Subcutaneous abdominal adipose tissue (tissue), 5 donors: ENCODE measurements at regions not wholly inside any gene's neighbourhood (a gene's known extent, or its start where the extent isn't known, plus 50 kb on each side); places are given as distances from the start of the nearest gene placed in this dataset.

ENCODE experiments used
- H3K27ac ChIP-seq: one replicate; pipeline ENCODE4 v1.7.0; 2013; ENCODE audit warnings: low read depth, mild to moderate bottlenecking, inconsistent platforms, low read length, moderate library complexity
- H3K27me3 ChIP-seq, 5 donors: one replicate each; pipeline ENCODE4 v1.7.0; 2013; ENCODE audit warnings: low read length in 5 of 5, inconsistent platforms in 1 of 5; ENCODE audit not compliant: control insufficient read depth in 5 of 5, insufficient read depth in 4 of 5
- H3K36me3 ChIP-seq, 5 donors: one replicate each; pipeline ENCODE4 v1.7.0; 2013; ENCODE audit warnings: low read length in 5 of 5; ENCODE audit not compliant: control insufficient read depth in 5 of 5, insufficient read depth in 5 of 5
- H3K4me1 ChIP-seq, 5 donors: one replicate each; pipeline ENCODE4 v1.7.0; 2013; ENCODE audit warnings: low read length in 5 of 5, mild to moderate bottlenecking in 3 of 5, moderate library complexity in 1 of 5; ENCODE audit not compliant: control insufficient read depth in 5 of 5, insufficient read depth in 5 of 5
- H3K4me3 ChIP-seq, 5 donors: one replicate each; pipeline ENCODE4 v1.7.0; 2013; ENCODE audit warnings: low read length in 5 of 5, low read depth in 1 of 5
- H3K9ac ChIP-seq, 5 donors: one replicate each; pipeline ENCODE4 v1.7.0; 2013; ENCODE audit warnings: low read length in 5 of 5, mild to moderate bottlenecking in 4 of 5, moderate library complexity in 3 of 5
- H3K9me3 ChIP-seq, 5 donors: one replicate each; pipeline ENCODE4 v1.7.0; 2013; ENCODE audit warnings: low read length in 5 of 5; ENCODE audit not compliant: control insufficient read depth in 5 of 5
- donor health status: healthy.
- donor health status: healthy.
- donor health status: healthy.
- donor health status: healthy.
- donor health status: healthy.

DNA sequence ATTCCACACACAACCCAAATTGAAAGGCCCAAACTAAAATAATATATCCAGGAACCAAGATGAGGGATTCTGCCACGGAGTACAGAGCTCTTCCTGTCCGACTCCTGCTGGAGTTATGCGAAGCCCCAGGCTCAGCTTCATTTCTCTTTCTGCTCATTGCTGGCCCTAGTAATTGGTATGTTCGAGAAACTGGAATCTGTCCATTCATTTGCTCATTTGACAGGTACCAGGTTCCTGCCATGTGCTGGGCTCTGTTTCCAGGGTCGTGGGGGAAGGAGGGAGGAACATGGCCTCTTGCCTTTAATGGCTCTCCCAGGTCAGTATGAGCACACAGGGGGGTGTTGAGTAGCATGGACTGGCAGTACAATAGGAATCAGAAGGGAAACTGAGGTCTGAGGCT lies 179.2 kb upstream of the SHH start:
- no peak overlapping the region for H3K27ac ChIP-seq
- peaks cover 0 to 8% (median 3%) of the 10 kb centered on the region in 5 donors for H3K27me3 ChIP-seq
- no peak overlapping the region for H3K4me3 ChIP-seq
- no peak overlapping the region for H3K9ac ChIP-seq
- H3K9me3 ChIP-seq = peaks cover 0 to 4% (median 0%) of the 10 kb centered on the region in 5 donors
- no peaks in the 10 kb centered on the region for H3K36me3 ChIP-seq
- H3K4me1 ChIP-seq = no peaks in the 10 kb centered on the region

DNA sequence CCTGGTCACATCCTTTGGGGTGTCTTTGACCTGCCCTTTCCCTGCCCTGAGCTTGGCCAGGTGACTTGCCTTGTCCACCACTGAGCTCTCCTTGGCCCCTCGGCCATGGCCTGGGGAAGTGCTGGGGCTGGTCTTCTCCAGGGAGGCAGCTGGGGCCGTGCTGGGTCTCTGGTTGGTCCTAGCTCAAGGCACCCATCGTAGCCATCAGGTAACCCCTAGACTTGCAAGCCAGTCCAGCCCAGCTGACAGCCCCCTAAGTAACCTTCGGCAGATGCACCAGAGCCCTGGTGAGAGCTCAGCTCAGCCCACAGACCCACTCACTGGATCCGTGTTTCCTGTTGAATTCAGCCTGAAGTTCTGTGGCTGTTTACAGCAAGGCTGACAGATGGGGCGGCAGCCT lies 176.2 kb upstream of the SHH start:
- Histone ChIP-seq H3K27ac (no peak overlapping the region), H3K4me1 (no peaks in the 10 kb centered on the region), H3K9ac (no peak overlapping the region), H3K4me3 (no peak overlapping the region), H3K9me3 (peaks cover 0 to 4% (median 0%) of the 10 kb centered on the region in 5 donors), H3K36me3 (no peaks in the 10 kb centered on the region), H3K27me3 (peaks cover 5 to 16% (median 11%) of the 10 kb centered on the region in 5 donors)

DNA sequence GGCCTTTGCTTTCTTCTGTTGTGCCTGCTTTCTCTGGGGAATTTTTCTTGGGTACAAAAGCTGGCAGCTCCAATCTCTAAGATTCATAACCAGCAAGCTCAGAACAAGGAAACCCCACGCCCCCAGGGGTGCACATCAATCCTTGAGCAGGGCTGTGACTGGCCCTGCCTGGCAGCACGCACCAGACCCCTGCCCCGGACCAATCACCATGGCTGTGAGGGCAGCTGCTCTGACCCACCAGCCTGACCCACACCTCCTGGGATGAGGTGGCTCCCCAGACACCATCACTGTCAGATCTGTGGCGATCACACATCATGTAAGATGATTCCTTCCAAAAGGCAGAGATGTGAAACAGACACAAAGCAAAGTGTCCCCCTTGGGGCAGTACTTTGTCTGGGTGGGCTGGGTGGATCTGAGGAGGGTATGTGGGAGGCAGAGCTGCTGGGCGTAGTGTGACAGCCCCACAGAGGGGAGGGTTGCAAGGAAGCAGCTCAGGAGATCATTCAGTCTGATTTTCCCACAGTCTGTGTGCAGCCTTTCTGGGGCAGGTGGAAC lies 175.5 kb upstream of the SHH start:
- no peak overlapping the region for H3K4me3 ChIP-seq

DNA sequence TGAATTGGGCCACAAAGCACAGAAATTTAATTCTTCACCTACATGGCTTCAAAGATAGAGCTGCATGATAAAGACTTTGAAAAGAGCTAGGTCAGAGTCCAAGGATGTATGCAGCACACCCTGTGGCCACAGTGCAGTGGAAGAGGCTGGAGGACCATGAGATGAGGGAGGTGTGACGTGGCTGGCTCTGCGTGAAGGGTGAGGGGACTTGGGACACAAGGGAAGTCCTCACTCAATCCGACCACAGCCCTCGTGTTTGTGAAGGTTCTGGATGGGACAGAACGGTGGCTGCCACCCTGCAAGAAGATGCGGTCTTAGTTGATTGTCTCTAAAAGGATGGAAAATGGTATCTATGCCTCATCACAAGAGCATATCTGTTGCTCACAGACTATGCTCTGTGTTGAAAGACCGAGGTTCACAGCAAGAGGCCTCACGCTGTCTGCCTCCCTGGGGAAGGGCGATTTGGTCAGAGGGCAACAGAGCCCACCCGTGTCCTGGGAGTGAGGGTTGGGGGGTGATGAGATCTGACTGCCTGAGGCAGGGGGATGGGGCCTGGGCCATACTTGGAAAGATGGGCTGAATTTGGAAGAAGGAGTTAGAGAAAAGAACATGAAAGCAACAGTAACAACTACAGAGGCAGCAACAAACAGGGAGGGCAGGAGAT lies 174.4 kb upstream of the SHH start:
- H3K27ac ChIP-seq = no peak overlapping the region
- H3K9me3 ChIP-seq = peaks cover 0 to 4% (median 0%) of the 10 kb centered on the region in 5 donors
- no peak overlapping the region for H3K9ac ChIP-seq
- no peak overlapping the region for H3K4me3 ChIP-seq
- H3K36me3 ChIP-seq = no peaks in the 10 kb centered on the region
- peaks cover 11 to 21% (median 13%) of the 10 kb centered on the region in 5 donors for H3K27me3 ChIP-seq
- no peaks in the 10 kb centered on the region for H3K4me1 ChIP-seq

More for the DNA sequence above, 175.5 kb upstream of the SHH start:
- H3K9ac ChIP-seq = no peak overlapping the region
- peaks cover 10 to 18% (median 11%) of the 10 kb centered on the region in 5 donors for H3K27me3 ChIP-seq
- H3K4me1 ChIP-seq = no peaks in the 10 kb centered on the region
- no peak overlapping the region for H3K27ac ChIP-seq
- H3K36me3 ChIP-seq = no peaks in the 10 kb centered on the region
- H3K9me3 ChIP-seq = peaks cover 0 to 4% (median 0%) of the 10 kb centered on the region in 5 donors

DNA sequence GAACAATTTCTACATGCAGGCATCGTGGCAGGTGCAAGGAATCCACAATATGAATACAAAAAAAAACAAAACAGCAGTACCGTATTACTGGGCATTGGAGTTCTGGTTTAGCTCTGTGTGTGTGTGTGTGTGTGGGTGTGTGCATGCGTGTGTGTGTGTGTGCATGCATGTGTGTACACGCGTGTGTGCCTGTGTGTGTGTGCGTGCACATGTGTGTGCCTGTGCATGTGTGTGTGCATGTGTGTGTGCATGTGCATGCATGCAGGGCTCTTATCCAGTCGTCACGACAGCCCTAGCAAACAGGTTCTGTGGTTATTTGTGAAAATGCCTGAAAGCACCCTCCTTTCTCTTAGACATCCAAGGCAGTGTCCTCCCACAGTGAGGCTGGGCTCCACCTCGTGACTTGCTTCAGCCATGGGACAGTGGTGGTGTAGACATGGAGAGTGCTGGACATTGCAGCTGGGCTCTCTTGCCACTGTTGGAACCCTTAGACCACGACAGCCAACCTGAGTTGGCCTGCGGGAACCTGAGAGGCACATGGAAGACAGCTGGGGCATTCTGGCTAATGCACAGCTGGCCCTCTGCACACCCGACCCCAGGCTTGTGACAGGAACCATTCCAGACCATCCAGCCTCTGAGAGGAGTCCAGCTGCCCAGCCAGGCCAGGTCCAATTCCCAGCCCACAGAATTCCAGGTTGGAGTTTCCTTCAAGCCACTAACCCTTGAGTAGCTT lies 173.4 kb upstream of the SHH start:
- peaks cover 0 to 4% (median 0%) of the 10 kb centered on the region in 5 donors for H3K9me3 ChIP-seq
- H3K9ac ChIP-seq = no peak overlapping the region
- no peaks in the 10 kb centered on the region for H3K4me1 ChIP-seq
- H3K27me3 ChIP-seq = peaks cover 11 to 21% (median 13%) of the 10 kb centered on the region in 5 donors
- H3K27ac ChIP-seq = no peak overlapping the region
- H3K4me3 ChIP-seq = no peak overlapping the region
- no peaks in the 10 kb centered on the region for H3K36me3 ChIP-seq

DNA sequence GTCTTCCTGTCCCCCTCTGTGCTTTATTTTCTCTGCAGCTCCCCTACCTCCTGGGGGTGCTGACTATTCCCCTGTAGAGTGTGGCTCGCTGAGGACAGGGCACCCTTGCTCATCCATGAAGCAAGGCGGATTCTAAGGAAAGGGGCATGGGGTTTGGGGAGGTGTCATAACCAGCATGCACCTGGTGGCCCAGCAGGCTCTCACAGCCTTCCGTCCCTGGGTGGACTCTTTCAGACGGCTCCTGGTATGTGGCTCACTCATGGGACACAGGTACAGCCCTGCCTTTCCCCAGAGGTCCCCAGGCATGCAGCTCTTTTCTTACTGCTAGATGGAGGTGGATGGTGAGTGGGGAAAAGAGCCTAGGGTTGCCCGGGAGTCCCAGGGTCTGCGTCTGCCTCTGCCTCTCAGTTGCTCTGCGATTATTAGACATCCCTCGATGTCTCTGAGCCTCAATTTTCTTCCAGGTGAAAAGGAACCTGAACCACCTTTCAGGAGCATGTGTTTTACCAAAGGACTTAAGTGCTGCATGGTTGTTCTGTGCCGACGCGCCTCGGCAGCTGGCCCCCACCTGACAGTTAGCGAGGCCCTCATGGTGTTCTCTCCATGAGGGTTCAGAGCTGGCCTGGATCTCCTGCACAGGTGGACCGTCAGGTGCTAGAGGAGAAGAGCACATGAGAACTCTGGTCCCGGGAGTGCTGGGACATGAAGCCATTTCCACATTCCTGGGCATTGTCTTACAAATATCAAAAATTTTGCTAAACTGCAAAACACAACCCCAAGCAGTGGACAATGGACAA lies 172.5 kb upstream of the SHH start:
- Histone ChIP-seq H3K27me3 (peaks cover 11 to 23% (median 13%) of the 10 kb centered on the region in 5 donors), H3K4me3 (no peak overlapping the region), H3K36me3 (no peaks in the 10 kb centered on the region), H3K9ac (no peak overlapping the region), H3K9me3 (peaks cover 0 to 4% (median 0%) of the 10 kb centered on the region in 5 donors), H3K27ac (no peak overlapping the region), H3K4me1 (no peaks in the 10 kb centered on the region)

DNA sequence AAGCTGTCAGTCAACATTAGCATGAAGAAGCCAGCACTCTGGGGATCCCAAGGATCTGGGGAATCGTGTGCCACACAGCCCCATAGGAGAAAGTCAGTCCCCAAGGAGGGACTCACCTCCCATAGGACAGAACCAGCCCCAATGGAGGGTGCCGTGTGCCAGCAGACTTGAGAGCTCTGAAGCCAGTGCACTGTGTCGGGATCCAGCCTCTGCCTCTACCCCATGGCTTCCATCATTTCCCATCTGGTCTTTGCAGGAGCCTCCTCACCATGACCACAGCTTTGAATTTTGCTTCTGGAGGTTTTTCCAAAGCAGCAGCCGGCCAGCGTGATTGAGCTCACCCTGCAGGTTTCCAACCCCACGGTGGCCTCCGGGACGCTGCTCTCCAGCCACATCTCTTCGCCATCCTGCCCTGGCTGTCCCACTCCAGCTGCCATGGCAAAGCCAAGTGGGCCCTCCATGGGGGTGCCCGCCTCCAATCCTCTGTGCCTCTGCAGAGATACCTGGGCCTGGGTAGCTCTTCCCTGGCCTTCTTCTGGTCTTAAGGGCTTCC lies 171.8 kb upstream of the SHH start:
- H3K27me3 ChIP-seq = peaks cover 11 to 23% (median 13%) of the 10 kb centered on the region in 5 donors
- no peak overlapping the region for H3K4me3 ChIP-seq
- H3K27ac ChIP-seq = no peak overlapping the region
- no peak overlapping the region for H3K9ac ChIP-seq
- H3K4me1 ChIP-seq = no peaks in the 10 kb centered on the region
- H3K36me3 ChIP-seq = no peaks in the 10 kb centered on the region
- H3K9me3 ChIP-seq = no peaks in the 10 kb centered on the region

DNA sequence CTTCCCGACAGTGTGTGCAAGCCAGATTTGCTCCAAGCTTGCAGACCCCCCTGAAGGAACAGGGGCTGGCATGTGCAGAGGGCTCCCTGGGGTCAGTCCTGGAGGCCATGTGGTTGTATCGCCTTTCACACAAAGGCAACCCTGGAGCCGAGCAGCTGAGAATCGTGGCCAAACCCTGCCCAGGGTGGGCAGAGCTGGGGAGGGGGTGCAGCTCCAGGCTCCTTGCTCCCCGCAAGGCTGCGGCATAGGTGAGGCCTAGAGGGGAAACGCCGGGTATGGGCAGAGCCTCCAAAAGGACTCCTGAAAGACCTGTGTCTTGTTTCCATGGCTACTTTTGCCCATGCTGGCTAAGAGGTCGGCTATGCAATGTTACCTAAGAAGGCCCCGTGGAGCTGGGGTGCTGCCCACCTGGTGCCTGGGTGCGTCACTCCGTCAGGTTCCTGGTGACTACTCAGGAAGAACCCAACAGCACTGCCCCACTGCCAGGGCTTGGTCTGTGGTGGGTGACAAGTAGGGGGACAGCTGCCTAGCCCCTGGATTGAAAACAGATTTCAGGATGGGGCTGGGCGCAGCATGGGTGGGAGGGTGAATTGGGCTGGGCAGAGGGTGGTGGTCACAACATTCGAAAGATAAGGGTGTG lies 171.0 kb upstream of the SHH start:
- H3K36me3 ChIP-seq = no peaks in the 10 kb centered on the region
- H3K27ac ChIP-seq = no peak overlapping the region
- H3K27me3 ChIP-seq = peaks cover 11 to 22% (median 13%) of the 10 kb centered on the region in 5 donors
- no peak overlapping the region for H3K9ac ChIP-seq
- H3K4me1 ChIP-seq = no peaks in the 10 kb centered on the region
- H3K4me3 ChIP-seq = no peak overlapping the region
- H3K9me3 ChIP-seq = no peaks in the 10 kb centered on the region

DNA sequence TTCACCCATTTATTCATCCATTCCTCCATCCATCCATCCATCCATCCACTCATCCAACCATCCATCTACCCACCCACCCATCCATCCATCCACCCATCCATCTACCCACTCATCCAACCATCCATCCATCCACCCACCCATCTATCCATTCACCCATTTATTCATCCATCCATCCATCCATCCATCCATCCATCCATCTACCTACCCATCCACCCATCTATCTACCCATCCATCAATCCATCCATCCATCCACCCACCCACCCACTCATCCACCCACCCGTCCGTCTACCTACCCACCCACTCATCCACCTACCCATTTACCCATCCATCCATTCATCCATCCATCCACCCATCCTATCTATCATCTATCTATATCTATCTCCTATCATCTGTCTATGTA lies 169.4 kb upstream of the SHH start:
- peaks cover 10 to 21% (median 13%) of the 10 kb centered on the region in 5 donors for H3K27me3 ChIP-seq
- no peaks in the 10 kb centered on the region for H3K9me3 ChIP-seq
- H3K9ac ChIP-seq = no peak overlapping the region
- H3K4me1 ChIP-seq = no peaks in the 10 kb centered on the region
- no peak overlapping the region for H3K27ac ChIP-seq
- H3K36me3 ChIP-seq = no peaks in the 10 kb centered on the region
- H3K4me3 ChIP-seq = no peak overlapping the region
